22Rv1 (cell line): ENCODE measurements at regions not wholly inside any gene's neighbourhood (a gene's known extent, or its start where the extent isn't known, plus 50 kb on each side); places are given as distances from the start of the nearest gene placed in this dataset.

Experiments used
- ZFX ChIP-seq: fragments of 450-650 bp; IDR thresholded peaks from 2 replicates; pipeline ENCODE4 v1.6.1; 2017; ENCODE audit warnings: antibody characterized with exemption, borderline replicate concordance
- TF ChIP-seq, protein P1 (sequence below): fragments of 450-650 bp; IDR thresholded peaks from 2 replicates; pipeline ENCODE4 v1.5.1; 2017; ENCODE audit warnings: mild to moderate bottlenecking

- TF ChIP-seq, protein P1, sequence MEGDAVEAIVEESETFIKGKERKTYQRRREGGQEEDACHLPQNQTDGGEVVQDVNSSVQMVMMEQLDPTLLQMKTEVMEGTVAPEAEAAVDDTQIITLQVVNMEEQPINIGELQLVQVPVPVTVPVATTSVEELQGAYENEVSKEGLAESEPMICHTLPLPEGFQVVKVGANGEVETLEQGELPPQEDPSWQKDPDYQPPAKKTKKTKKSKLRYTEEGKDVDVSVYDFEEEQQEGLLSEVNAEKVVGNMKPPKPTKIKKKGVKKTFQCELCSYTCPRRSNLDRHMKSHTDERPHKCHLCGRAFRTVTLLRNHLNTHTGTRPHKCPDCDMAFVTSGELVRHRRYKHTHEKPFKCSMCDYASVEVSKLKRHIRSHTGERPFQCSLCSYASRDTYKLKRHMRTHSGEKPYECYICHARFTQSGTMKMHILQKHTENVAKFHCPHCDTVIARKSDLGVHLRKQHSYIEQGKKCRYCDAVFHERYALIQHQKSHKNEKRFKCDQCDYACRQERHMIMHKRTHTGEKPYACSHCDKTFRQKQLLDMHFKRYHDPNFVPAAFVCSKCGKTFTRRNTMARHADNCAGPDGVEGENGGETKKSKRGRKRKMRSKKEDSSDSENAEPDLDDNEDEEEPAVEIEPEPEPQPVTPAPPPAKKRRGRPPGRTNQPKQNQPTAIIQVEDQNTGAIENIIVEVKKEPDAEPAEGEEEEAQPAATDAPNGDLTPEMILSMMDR, result no peak
- no peak for TF ChIP-seq ZFX
Measured at GRCh38 chr3:152146461-152146860, 122.3 kb upstream of the MBNL1 start.
